Activated CD4-positive, alpha-beta T cell treated with anti-CD3 and anti-CD28 coated beads, Interleukin-2, amount 10 ng/mL, durations not matched to agents 7 days and 5 days (primary cell): ENCODE measurements at regions not wholly inside any gene's neighbourhood (a gene's known extent, or its start where the extent isn't known, plus 50 kb on each side); places are given as distances from the start of the nearest gene placed in this dataset.

Experiments used
- CTCF ChIA-PET: fragments of 350-600 bp; sonication (Branson Sonifier 250); formaldehyde crosslinking; loops from one replicate; lab custom pipeline; 2021; ENCODE audit warnings: antibody characterized with exemption; lab: Charles Lee
- POLR2A ChIA-PET: fragments of 350-600 bp; sonication (Branson Sonifier 250); formaldehyde crosslinking; loops from one replicate; lab custom pipeline; 2021; ENCODE audit warnings: antibody characterized with exemption; lab: Charles Lee
- DNase-seq: peaks from one replicate; pipeline ENCODE4 v3.0.0-alpha.2; 2020
- H3K27ac Mint-ChIP-seq: one replicate; pipeline ENCODE4 v1.8.0; 2021; ENCODE audit warnings: mild to moderate bottlenecking, moderate library complexity, mixed read lengths
- H3K27me3 Mint-ChIP-seq: one replicate; pipeline ENCODE4 v1.8.0; 2021; ENCODE audit warnings: mixed read lengths
- H3K36me3 Mint-ChIP-seq: one replicate; pipeline ENCODE4 v1.8.0; 2021; ENCODE audit warnings: low read depth, mixed read lengths
- H3K4me1 Mint-ChIP-seq: one replicate; pipeline ENCODE4 v1.8.0; 2021; ENCODE audit warnings: mixed read lengths
- H3K4me3 Mint-ChIP-seq: one replicate; pipeline ENCODE4 v1.8.0; 2021; ENCODE audit warnings: mild to moderate bottlenecking, moderate library complexity, mixed read lengths
- H3K9me3 Mint-ChIP-seq: one replicate; pipeline ENCODE4 v1.8.0; 2021; ENCODE audit warnings: mixed read lengths

GRCh38 chr4:26263165-26263564 lies 57.6 kb upstream of the RBPJ start:
- Mint-ChIP-seq H3K9me3 (peaks cover 16% of the 10 kb centered on the region), H3K4me3 (no peak overlapping the region), H3K36me3 (no peaks in the 10 kb centered on the region), H3K4me1 (no peaks in the 10 kb centered on the region), H3K27ac (no peak overlapping the region), H3K27me3 (peaks cover 21% of the 10 kb centered on the region)
- ChIA-PET POLR2A (no interaction called here), CTCF (interaction anchor here (1.1 kb wide), 1 partner anchor 18 kb away, joined by 4 read pairs; no protein-coding TSS in a partner anchor)
- no peak for DNase-seq

DNA sequence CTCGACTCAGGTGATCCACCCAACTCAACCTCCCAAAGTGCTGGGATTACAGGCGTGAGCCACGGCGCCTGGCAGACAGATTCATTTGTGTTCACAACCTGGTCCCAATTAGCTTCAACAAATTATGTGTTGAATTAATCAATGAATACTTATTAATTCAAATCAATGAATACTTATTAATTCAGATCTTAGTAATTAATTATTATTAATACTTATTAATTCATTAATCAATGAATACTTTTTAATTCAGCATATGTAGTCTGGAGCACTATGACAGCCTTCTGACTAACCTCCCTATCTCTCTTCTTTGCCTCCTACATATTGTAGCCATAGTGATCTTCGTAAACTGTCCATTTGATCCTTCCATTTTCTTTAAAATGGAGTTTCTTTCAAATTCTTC lies 56.7 kb upstream of the RBPJ start:
- Mint-ChIP-seq H3K27me3 (peaks cover 20% of the 10 kb centered on the region), H3K4me1 (peaks cover 2% of the 10 kb centered on the region), H3K4me3 (no peak overlapping the region), H3K27ac (no peak overlapping the region), H3K36me3 (no peaks in the 10 kb centered on the region), H3K9me3 (peaks cover 16% of the 10 kb centered on the region)
- DNase-seq, result no peak
- ChIA-PET POLR2A (no interaction called here), CTCF (no interaction called here)

DNA sequence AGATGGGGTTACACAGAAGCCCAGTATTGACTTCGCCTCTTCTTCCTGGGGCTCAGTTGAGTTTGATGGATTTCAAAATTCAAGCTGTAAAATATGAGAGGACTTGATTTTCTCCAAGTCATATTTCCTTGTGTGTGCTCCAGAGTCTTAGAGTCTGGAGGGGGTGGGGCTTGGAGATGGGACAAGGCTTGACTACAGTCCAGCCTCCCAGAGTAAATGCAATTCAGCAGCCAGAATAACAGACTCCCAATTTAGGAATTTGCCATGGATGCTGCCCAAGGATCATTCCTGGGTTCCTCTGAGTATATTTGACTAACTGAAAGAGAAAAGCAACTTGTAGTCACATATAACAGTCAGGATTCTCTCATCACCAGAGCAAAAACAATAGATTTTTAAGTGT lies 53.7 kb upstream of the RBPJ start:
- no peaks in the 10 kb centered on the region for H3K36me3 Mint-ChIP-seq
- POLR2A ChIA-PET, result no interaction called here
- H3K9me3 Mint-ChIP-seq, result peaks cover 10% of the 10 kb centered on the region
- CTCF ChIA-PET, result interaction anchor here (0.6 kb wide), 1 partner anchor 141 kb away, joined by 3 read pairs; no protein-coding TSS in a partner anchor
- H3K4me3 Mint-ChIP-seq, result no peak overlapping the region
- H3K27ac Mint-ChIP-seq, result no peak overlapping the region
- peaks cover 10% of the 10 kb centered on the region for H3K27me3 Mint-ChIP-seq
- H3K4me1 Mint-ChIP-seq, result peaks cover 2% of the 10 kb centered on the region
- DNase-seq, result no peak

DNA sequence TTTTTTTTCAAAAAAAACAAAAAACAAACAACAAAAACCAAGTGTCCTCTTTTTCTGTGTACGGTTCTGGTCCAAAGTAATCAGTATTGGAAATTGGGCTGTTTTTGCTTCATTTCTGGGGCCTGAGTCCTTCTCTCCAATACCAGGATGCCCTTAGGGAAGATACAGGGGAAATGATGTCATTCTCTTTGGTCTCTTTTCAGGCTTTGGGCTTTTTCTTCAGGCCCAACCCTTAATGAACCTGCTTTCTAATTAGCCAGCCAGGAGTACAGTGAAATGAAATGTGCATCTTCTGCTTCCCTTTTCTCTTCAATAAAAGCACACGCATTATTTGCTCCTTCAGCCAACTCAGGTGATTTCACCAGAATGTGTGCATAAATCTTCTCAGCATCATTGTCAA lies 52.6 kb upstream of the RBPJ start:
- Mint-ChIP-seq H3K27me3 (peaks cover 2% of the 10 kb centered on the region), H3K36me3 (no peaks in the 10 kb centered on the region), H3K9me3 (peaks cover 5% of the 10 kb centered on the region), H3K4me3 (no peak overlapping the region), H3K4me1 (peaks cover 10% of the 10 kb centered on the region), H3K27ac (no peak overlapping the region)
- POLR2A ChIA-PET, result interaction anchor here (0.7 kb wide), 1 partner anchor 185 kb away, joined by 3 read pairs; no protein-coding TSS in a partner anchor
- DNase-seq, result no peak
- CTCF ChIA-PET, result interaction anchor here (0.6 kb wide), 1 partner anchor 137 kb away, joined by 3 read pairs; no protein-coding TSS in a partner anchor

DNA sequence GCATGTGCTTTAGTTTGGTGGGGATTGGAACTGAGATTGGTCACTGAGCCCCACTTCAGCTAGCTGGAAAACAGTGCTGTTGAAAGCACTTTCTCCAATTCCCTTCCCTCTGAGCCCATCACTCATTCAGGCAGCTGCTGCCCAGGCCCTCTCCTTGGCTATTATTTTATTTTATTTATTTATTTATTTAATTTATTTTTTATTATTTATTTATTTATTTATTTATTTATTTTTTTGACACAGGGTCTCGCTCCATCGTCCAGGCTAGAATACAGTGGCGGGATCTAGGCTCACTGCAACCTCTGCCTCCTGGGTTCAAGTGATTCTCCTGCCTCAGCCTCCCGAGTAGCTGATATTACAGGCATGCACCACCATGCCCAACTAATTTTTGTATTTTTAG lies 51.8 kb upstream of the RBPJ start:
- no peak overlapping the region for H3K27ac Mint-ChIP-seq
- H3K9me3 Mint-ChIP-seq, result peaks cover 5% of the 10 kb centered on the region
- H3K4me3 Mint-ChIP-seq, result no peak overlapping the region
- DNase-seq, result no peak
- POLR2A ChIA-PET, result no interaction called here
- H3K4me1 Mint-ChIP-seq, result peaks cover 18% of the 10 kb centered on the region
- peaks cover 2% of the 10 kb centered on the region for H3K27me3 Mint-ChIP-seq
- CTCF ChIA-PET, result interaction anchor here (2.5 kb wide), 1 partner anchor 14 kb away, joined by 5 read pairs; no protein-coding TSS in a partner anchor
- H3K36me3 Mint-ChIP-seq, result no peaks in the 10 kb centered on the region
